GM12872 (cell line): ENCODE measurements at regions not wholly inside any gene's neighbourhood (a gene's known extent, or its start where the extent isn't known, plus 50 kb on each side); places are given as distances from the start of the nearest gene placed in this dataset.

ENCODE experiments used
- TF ChIP-seq, protein P1 (sequence below): IDR thresholded peaks from 3 replicates; pipeline ENCODE4 v1.5.1; 2011; ENCODE audit warnings: low read depth, mild to moderate bottlenecking, low read length, moderate library complexity; ENCODE audit not compliant: insufficient read depth

DNA sequence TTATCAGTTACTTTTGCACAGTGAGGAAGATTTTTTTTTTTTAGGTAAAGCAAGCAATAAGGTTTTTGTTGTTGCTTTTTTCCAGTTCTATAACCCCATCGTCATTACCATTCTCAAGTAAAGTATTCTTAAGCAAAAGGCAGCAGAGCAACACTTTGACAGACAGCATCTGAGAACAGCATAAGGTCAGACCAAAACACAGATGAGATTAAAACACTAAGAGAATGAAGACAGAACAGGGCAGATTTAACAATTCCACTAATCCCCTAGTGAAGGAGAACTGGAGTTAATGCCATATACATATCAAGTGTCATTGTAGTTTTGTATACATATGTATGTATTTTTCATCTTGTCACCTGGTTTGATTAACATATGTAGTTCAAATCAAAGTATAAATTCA is 290.2 kb downstream of the METTL4 start:
- TF ChIP-seq, protein P1, sequence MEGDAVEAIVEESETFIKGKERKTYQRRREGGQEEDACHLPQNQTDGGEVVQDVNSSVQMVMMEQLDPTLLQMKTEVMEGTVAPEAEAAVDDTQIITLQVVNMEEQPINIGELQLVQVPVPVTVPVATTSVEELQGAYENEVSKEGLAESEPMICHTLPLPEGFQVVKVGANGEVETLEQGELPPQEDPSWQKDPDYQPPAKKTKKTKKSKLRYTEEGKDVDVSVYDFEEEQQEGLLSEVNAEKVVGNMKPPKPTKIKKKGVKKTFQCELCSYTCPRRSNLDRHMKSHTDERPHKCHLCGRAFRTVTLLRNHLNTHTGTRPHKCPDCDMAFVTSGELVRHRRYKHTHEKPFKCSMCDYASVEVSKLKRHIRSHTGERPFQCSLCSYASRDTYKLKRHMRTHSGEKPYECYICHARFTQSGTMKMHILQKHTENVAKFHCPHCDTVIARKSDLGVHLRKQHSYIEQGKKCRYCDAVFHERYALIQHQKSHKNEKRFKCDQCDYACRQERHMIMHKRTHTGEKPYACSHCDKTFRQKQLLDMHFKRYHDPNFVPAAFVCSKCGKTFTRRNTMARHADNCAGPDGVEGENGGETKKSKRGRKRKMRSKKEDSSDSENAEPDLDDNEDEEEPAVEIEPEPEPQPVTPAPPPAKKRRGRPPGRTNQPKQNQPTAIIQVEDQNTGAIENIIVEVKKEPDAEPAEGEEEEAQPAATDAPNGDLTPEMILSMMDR, result no peak

DNA sequence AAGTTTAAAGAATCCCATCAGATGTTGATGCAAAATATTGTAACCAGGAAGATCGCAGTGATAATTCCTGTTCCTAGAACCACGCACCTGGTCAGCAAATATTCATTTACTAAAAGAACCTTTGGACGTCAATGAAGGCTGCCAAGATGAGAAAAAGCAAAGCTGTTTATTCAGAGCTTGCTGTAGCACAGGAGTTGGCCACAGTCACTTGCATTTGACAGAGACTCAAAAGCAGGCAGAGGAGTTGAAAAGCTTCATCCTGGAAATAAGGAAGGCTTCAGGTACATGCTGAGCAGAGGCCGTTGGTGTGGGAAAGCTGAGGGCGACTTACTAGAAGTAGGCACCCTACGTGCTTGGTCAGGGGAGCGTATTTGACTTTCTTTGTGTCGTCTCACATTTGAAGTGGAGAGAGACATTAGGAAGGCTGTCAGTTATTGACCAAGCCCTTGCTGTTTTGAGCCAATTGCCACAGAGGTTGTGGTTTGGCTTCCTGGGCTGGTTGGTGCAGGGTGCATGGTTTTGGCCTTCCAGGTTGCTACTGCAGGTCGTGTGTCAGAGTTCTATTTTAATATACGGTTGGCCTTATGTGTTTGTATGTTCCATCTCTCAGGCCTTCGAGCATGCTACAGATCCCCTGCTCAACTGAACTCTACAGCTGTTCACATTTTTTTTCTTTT is 289.6 kb downstream of the METTL4 start:
- TF ChIP-seq, protein P1, result no peak

DNA sequence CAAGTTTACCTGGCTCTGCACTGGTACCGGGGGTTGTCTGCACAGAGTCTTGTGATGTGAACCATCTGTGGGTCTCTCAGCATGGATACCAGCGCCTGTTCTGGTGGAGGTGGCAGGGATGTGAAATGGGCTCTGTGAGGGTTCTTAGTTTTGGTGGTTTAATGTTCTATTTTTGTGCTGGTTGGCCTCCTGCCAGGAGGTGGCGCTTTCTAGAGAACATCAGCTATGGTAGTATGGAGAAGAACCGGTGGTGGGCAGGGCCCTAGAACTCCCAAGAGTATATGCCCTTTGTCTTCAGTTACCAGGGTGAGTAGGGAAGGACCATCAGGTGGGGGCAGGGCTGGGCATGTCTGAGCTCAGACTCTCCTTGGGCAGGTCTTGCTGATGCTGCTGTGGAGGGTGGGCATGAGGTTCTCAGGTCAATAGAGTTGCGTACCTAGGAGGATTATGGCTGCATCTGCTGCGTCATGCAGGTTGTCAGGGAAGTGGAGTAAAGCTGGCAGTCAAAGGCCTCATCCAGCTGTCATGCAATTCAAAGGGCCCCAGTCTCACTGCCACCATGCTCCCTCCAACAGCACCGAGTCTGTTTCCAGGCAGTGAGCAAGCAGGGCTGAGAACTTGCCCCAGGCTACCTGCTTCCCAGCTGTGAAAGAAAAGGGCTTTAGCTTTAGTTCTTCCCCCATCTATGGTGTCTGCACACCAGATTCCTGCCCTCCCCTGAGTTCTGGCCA is 278.0 kb downstream of the METTL4 start:
- TF ChIP-seq, protein P1, result 0 out of 3 replicates have a peak, but pooled peaks have one; percentile 22

DNA sequence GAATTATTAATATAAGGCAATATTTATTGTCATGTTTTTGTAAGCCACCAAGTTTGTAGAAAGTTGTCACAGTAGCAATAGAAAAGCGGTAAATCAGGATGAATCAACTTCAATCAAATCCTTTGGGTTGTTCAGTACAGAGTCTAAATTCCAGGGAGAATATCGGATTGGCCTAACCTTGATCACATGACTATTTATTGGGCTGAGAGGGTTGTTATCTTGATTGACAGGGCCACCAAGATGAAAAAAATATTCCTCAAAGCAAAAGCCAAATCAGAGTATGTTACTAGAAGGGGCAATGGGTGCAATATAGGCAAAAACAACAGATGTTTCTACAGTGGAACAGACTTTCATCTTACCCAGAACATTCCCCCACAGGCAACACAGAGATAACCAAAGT is 270.0 kb downstream of the METTL4 start:
- TF ChIP-seq, protein P1, result no peak

DNA sequence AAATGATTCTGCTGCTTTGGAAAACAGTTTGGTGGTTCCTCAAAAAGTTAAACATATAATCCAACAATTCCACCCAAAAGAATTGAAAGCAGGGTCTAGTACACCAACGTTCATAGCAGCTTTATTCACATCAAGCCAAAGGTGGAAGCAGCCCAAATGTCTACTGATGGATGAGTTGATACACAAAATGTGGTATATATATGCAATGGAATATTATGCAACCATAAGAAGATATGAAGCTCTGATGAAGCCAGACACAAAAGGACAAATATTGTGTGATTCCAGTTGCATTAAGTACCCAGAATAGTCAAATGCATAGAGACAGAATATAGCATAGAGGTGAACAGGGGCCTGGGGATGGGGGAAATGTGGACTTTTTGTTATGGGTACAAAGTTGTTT is 269.3 kb downstream of the METTL4 start:
- TF ChIP-seq, protein P1, result no peak

DNA sequence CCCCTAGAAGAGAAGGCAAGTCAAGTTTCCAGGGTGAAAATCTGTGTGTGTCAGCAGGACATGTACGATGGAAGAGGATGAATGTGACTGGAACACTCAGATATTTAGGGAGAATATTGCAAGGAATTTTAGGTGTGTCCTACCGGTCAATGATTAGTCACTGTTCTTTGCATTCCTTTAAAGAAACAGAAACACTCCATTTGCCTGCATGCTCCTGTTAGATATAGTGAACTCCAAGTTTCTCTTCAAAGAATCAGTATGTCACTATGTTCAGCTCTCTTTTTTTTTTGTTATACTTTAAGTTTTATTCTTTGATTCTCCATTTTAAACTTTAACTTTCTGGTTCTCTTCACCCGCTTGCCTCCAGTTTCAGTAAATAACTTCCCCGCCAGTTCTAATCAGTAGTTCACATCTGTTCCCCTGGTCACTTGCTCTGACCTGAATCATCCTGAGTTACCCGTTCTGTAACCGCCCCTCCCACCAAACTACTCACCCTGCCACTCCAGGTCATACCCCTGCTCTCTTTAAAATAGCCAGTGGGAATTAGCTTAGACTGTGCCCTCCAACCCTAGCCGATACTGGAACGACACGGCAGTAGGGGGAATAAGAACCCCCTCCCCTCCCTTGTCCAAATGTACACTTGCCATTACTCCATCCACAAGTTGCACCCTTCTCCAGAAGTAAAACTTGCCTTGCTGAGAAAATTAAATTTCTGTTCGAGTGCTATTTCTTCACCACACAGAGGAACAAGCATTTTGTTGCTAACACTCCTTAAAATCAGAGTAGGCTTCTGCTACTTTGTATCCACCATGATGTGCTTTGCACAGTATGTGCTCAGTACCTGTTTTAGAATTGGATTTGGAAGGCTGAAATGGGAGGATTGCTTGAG is 268.4 kb downstream of the METTL4 start:
- TF ChIP-seq, protein P1, result no peak
